ENCODE measurements at regions not wholly inside any gene's neighbourhood (a gene's known extent, or its start where the extent isn't known, plus 50 kb on each side); places are given as distances from the start of the nearest gene placed in this dataset.

- TF ChIP-seq, protein P1, sequence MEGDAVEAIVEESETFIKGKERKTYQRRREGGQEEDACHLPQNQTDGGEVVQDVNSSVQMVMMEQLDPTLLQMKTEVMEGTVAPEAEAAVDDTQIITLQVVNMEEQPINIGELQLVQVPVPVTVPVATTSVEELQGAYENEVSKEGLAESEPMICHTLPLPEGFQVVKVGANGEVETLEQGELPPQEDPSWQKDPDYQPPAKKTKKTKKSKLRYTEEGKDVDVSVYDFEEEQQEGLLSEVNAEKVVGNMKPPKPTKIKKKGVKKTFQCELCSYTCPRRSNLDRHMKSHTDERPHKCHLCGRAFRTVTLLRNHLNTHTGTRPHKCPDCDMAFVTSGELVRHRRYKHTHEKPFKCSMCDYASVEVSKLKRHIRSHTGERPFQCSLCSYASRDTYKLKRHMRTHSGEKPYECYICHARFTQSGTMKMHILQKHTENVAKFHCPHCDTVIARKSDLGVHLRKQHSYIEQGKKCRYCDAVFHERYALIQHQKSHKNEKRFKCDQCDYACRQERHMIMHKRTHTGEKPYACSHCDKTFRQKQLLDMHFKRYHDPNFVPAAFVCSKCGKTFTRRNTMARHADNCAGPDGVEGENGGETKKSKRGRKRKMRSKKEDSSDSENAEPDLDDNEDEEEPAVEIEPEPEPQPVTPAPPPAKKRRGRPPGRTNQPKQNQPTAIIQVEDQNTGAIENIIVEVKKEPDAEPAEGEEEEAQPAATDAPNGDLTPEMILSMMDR (IDR thresholded peaks at IDR 0.05), result no peak
- no peak for TF ChIP-seq POLR2A (IDR thresholded peaks at IDR 0.05)
Observed at GRCh38 chr5:172573986-172574870, 66.8 kb upstream of the NEURL1B start.
